H1 (cell line): ENCODE measurements at regions not wholly inside any gene's neighbourhood (a gene's known extent, or its start where the extent isn't known, plus 50 kb on each side); places are given as distances from the start of the nearest gene placed in this dataset.

ENCODE experiments used
- CTCF ChIA-PET: fragments of 300-600 bp; sonication (Branson Sonifier 250); formaldehyde crosslinking; loops from one replicate; lab custom pipeline; 2021; ENCODE audit not compliant: partially characterized antibody; lab: Charles Lee
- POLR2A ChIA-PET: fragments of 300-600 bp; sonication (Branson Sonifier 250); formaldehyde crosslinking; loops from one replicate; lab custom pipeline; 2021; ENCODE audit warnings: inconsistent platforms; ENCODE audit not compliant: partially characterized antibody; lab: Charles Lee
- DNase-seq, 2 experiments: peaks; one replicate each; pipeline versions ENCODE4 v3.0.0 to v3.0.0-alpha.2; 2010 to 2022; ENCODE audit warnings: low spot score in 2 of 2, low read depth in 1 of 2, mixed read lengths in 1 of 2
- FAIRE-seq: peaks from 2 replicates; lab custom pipeline; 2011; peaks lifted over from hg19 to GRCh38; lab: Jason Lieb, UNC
- H2AFZ ChIP-seq: 2 replicates; pipeline ENCODE4 v1.8.1; 2012; ENCODE audit warnings: low read length, inconsistent platforms
- H2AK5ac ChIP-seq: 2 replicates; pipeline ENCODE4 v1.6.1; 2013; ENCODE audit warnings: low read depth, low read length
- H2BK120ac ChIP-seq: replicated peaks from 2 replicates; pipeline ENCODE3; 2013; ENCODE audit warnings: low read depth, low read length, inconsistent platforms
- H2BK12ac ChIP-seq: 2 replicates; pipeline ENCODE4 v1.6.1; 2013; ENCODE audit warnings: low read depth, low read length
- H2BK15ac ChIP-seq: 2 replicates; pipeline ENCODE4 v1.6.1; 2013; ENCODE audit warnings: low read length
- H2BK20ac ChIP-seq: 2 replicates; pipeline ENCODE4 v1.6.1; 2013; ENCODE audit warnings: low read length
- H2BK5ac ChIP-seq: 2 replicates; pipeline ENCODE4 v1.6.1; 2013; ENCODE audit warnings: low read depth, low read length
- H3K14ac ChIP-seq: 2 replicates; pipeline ENCODE4 v1.6.1; 2013; ENCODE audit warnings: inconsistent platforms; ENCODE audit not compliant: insufficient read length
- H3K18ac ChIP-seq: 2 replicates; pipeline ENCODE4 v1.6.1; 2013; ENCODE audit warnings: low read length; ENCODE audit errors: extremely low read depth
- H3K23ac ChIP-seq: 2 replicates; pipeline ENCODE4 v1.6.1; 2013; ENCODE audit warnings: inconsistent platforms; ENCODE audit not compliant: insufficient read length
- H3K23me2 ChIP-seq: 2 replicates; pipeline ENCODE4 v1.6.1; 2013; ENCODE audit warnings: low read depth, low read length
- H3K27ac ChIP-seq: 2 replicates; pipeline ENCODE4 v1.6.1; 2011; ENCODE audit warnings: low read depth, low read length, inconsistent platforms
- H3K27me3 ChIP-seq, 4 experiments: replicated peaks in 1 of 4; 1 replicate in 1 of 4; 2 replicates in 3 of 4; pipeline versions ENCODE4 v1.6.1 to v1.8.1; 2011 to 2013; ENCODE audit warnings: low read length in 3 of 4, mild to moderate bottlenecking in 3 of 4, inconsistent platforms in 2 of 4, mixed read lengths in 2 of 4, moderate library complexity in 1 of 4; ENCODE audit not compliant: control insufficient read depth in 3 of 4, insufficient read depth in 3 of 4; ENCODE audit errors: extremely low read depth in 1 of 4
- H3K36me3 ChIP-seq, 4 experiments: 2 replicates each; pipeline versions ENCODE4 v1.6.1 to v1.8.1; 2011 to 2013; ENCODE audit warnings: mild to moderate bottlenecking in 4 of 4, low read length in 3 of 4, moderate library complexity in 2 of 4, control low read depth in 1 of 4, inconsistent platforms in 1 of 4; ENCODE audit not compliant: insufficient read depth in 4 of 4, control insufficient read depth in 2 of 4
- H3K4ac ChIP-seq: replicated peaks from 2 replicates; pipeline ENCODE3; 2013; ENCODE audit warnings: low read length, low read depth, mixed read lengths, inconsistent platforms; ENCODE audit not compliant: insufficient read length
- H3K4me1 ChIP-seq, 4 experiments: replicated peaks in 1 of 4; 1 replicate in 1 of 4; 2 replicates in 3 of 4; pipeline versions ENCODE4 v1.6.1 to v1.8.1; 2011 to 2013; ENCODE audit warnings: low read length in 3 of 4, inconsistent platforms in 2 of 4, mixed read lengths in 1 of 4; ENCODE audit not compliant: insufficient read depth in 4 of 4, control insufficient read depth in 3 of 4
- H3K4me2 ChIP-seq, 2 experiments: 2 replicates each; pipeline versions ENCODE4 v1.6.1 to v1.8.1; 2011 to 2013; ENCODE audit warnings: low read depth in 2 of 2, low read length in 2 of 2, control low read depth in 1 of 2, inconsistent platforms in 1 of 2, mild to moderate bottlenecking in 1 of 2; ENCODE audit not compliant: insufficient read depth in 1 of 2
- H3K4me3 ChIP-seq, 4 experiments: fragments of 200-600, 300-600 bp in 1 of 4; sonication (generic), shearing (Covaris generic), sonication (Bioruptor Twin) in 1 of 4; 2 replicates each; pipeline versions ENCODE4 v1.5.1 to v1.8.1; 2011 to 2016; ENCODE audit warnings: low read length in 4 of 4, low read depth in 3 of 4, control low read depth in 2 of 4, inconsistent platforms in 2 of 4, mild to moderate bottlenecking in 2 of 4, mixed read lengths in 1 of 4, moderate library complexity in 1 of 4; ENCODE audit not compliant: insufficient read depth in 2 of 4; ENCODE audit errors: extremely low read depth in 1 of 4
- H3K56ac ChIP-seq: replicated peaks from 2 replicates; pipeline ENCODE3; 2013; ENCODE audit warnings: low read depth, mild to moderate bottlenecking, mixed read lengths, low read length, inconsistent platforms; ENCODE audit not compliant: insufficient read length
- H3K79me1 ChIP-seq: 2 replicates; pipeline ENCODE4 v1.6.1; 2013; ENCODE audit warnings: low read depth, low read length, control low read depth
- H3K79me2 ChIP-seq, 2 experiments: 2 replicates each; pipeline versions ENCODE4 v1.6.1 to v1.8.1; 2012 to 2013; ENCODE audit warnings: low read length in 2 of 2, mild to moderate bottlenecking in 2 of 2, inconsistent platforms in 1 of 2; ENCODE audit not compliant: insufficient read depth in 2 of 2, control insufficient read depth in 1 of 2
- H3K9ac ChIP-seq, 4 experiments: replicated peaks in 1 of 4; 1 replicate in 1 of 4; 2 replicates in 3 of 4; pipeline versions ENCODE4 v1.6.1 to v1.8.1; 2011 to 2013; ENCODE audit warnings: low read depth in 3 of 4, low read length in 3 of 4, control low read depth in 2 of 4, mild to moderate bottlenecking in 2 of 4, moderate library complexity in 2 of 4, inconsistent platforms in 1 of 4; ENCODE audit errors: extremely low read depth in 1 of 4
- H3K9me3 ChIP-seq, 2 experiments: 2 replicates each; pipeline versions ENCODE4 v1.6.1 to v1.8.1; 2012 to 2013; ENCODE audit warnings: mild to moderate bottlenecking in 2 of 2, moderate library complexity in 2 of 2, control low read depth in 1 of 2, inconsistent platforms in 1 of 2, low read depth in 1 of 2, low read length in 1 of 2, mixed read lengths in 1 of 2; ENCODE audit not compliant: insufficient read depth in 2 of 2
- H4K20me1 ChIP-seq, 2 experiments: replicated peaks in 1 of 2; 2 replicates each; pipeline versions ENCODE3 to v1.8.1; 2011 to 2013; ENCODE audit warnings: inconsistent platforms in 2 of 2, low read length in 2 of 2, mild to moderate bottlenecking in 1 of 2; ENCODE audit not compliant: insufficient read depth in 2 of 2, control insufficient read depth in 1 of 2
- H4K5ac ChIP-seq: 2 replicates; pipeline ENCODE4 v1.6.1; 2013; ENCODE audit warnings: low read length, low read depth, mixed read lengths, inconsistent platforms; ENCODE audit not compliant: insufficient read length
- H4K8ac ChIP-seq: 2 replicates; pipeline ENCODE4 v1.8.0; 2013; ENCODE audit warnings: mild to moderate bottlenecking, moderate library complexity, low read length, inconsistent platforms; ENCODE audit not compliant: insufficient read depth; ENCODE audit errors: extremely low read depth
- H4K91ac ChIP-seq: replicated peaks from 2 replicates; pipeline ENCODE3; 2013; ENCODE audit warnings: low read length, mixed read lengths, inconsistent platforms; ENCODE audit not compliant: insufficient read length
- BACH1 ChIP-seq: IDR thresholded peaks from 2 replicates; pipeline ENCODE4 v1.6.1; 2012; ENCODE audit warnings: low read length, improper control_type of control experiment
- CHD1 ChIP-seq: IDR thresholded peaks from 2 replicates; pipeline ENCODE4 v1.6.1; 2012; ENCODE audit warnings: low read depth, low read length, improper control_type of control experiment
- KDM1A ChIP-seq: fragments of 200-600, 300-600 bp; sonication (generic); IDR thresholded peaks from 2 replicates; pipeline ENCODE4 v1.7.1; 2016; ENCODE audit warnings: mild to moderate bottlenecking, low read length, borderline replicate concordance
- KDM5A ChIP-seq: fragments of 200-600 bp; IDR thresholded peaks from 2 replicates; pipeline ENCODE4 v1.7.1; 2012; ENCODE audit warnings: mild to moderate bottlenecking, low read length, inconsistent platforms, mixed read lengths
- MAFK ChIP-seq: IDR thresholded peaks from 2 replicates; pipeline ENCODE4 v1.6.1; 2012; ENCODE audit warnings: low read depth, mild to moderate bottlenecking, improper control_type of control experiment, low read length
- POLR2AphosphoS5 ChIP-seq: IDR thresholded peaks from 2 replicates; pipeline ENCODE4 v1.6.1; 2011; ENCODE audit warnings: low read depth, low read length
- RBBP5 ChIP-seq: IDR thresholded peaks from 2 replicates; pipeline ENCODE4 v1.7.1; 2012; ENCODE audit warnings: low read depth, mild to moderate bottlenecking, inconsistent platforms, low read length, moderate library complexity, borderline replicate concordance
- RNF2 ChIP-seq: fragments of 200-900, 300-1000 bp; sonication (generic); IDR thresholded peaks from 2 replicates; pipeline ENCODE4 v1.7.1; 2016; ENCODE audit warnings: borderline replicate concordance, low read depth, mild to moderate bottlenecking, antibody characterized with exemption, low read length; ENCODE audit not compliant: poor library complexity, severe bottlenecking; ENCODE audit errors: missing control alignments
- RXRA ChIP-seq: IDR thresholded peaks from 2 replicates; pipeline ENCODE4 v1.6.1; 2011; ENCODE audit warnings: low read depth, mild to moderate bottlenecking, low read length, moderate library complexity; ENCODE audit not compliant: insufficient read depth
- SIN3A ChIP-seq, 2 experiments: IDR thresholded peaks in 1 of 2; conservative IDR thresholded peaks in 1 of 2; 2 replicates each; pipeline ENCODE4 v1.6.1; 2011 to 2012; ENCODE audit warnings: low read length in 2 of 2, improper control_type of control experiment in 1 of 2, low read depth in 1 of 2, mild to moderate bottlenecking in 1 of 2
- SP4 ChIP-seq: IDR thresholded peaks from 2 replicates; pipeline ENCODE4 v1.6.1; 2012; ENCODE audit warnings: low read length, inconsistent platforms
- TEAD4 ChIP-seq: IDR thresholded peaks from 2 replicates; pipeline ENCODE4 v1.6.1; 2012; ENCODE audit warnings: low read depth, low read length, inconsistent platforms, mixed read lengths
- WGBS, 2 experiments: shearing (Covaris generic) in 1 of 2; methylation state at CpG; one replicate each; pipeline versions ENCODE4 v1.1.6 to v1.1.7; 2013 to 2015; ENCODE audit warnings: low lambda C conversion rate in 2 of 2, mixed read lengths in 2 of 2, inconsistent platforms in 1 of 2, low coverage in 1 of 2, missing lambda C conversion rate in 1 of 2; ENCODE audit not compliant: insufficient replicate concordance in 2 of 2, insufficient coverage in 1 of 2, insufficient read length in 1 of 2; ENCODE audit errors: extremely low coverage in 1 of 2, missing lambda C conversion rate in 1 of 2; 5-methylcytosine and 5-hydroxymethylcytosine counted together
- TF ChIP-seq, protein P1 (sequence below): IDR thresholded peaks from 2 replicates; pipeline ENCODE4 v1.6.1; 2011; ENCODE audit warnings: low read depth, mild to moderate bottlenecking, low read length; ENCODE audit not compliant: insufficient read depth

DNA sequence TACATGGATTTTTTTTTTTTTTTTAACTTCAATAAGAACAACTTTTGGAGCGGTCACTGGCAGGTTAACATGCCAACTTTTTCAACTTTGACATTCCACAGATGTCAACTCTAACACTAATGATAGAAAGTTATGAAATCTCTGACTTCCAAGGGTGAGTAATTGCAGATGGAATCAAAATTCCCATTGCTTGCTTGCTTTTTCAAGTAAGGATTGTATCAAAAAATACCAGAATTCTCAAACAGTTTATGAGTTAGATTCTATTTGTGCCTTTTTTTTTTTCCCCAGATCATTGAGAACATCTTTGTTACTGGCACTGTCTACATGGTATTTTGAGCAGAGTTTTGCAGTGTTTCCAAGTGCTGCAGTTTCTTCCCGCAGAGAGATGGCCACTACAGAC, 50.3 kb upstream of the OTUD4 start:
- H4K5ac ChIP-seq: no peak overlapping the region
- no peak overlapping the region for H3K4me3 ChIP-seq
- H4K91ac ChIP-seq: no peak overlapping the region
- TF ChIP-seq SP4: no peak
- TF ChIP-seq RBBP5: no peak
- no peak for TF ChIP-seq KDM5A
- TF ChIP-seq CHD1: no peak
- no peak for TF ChIP-seq POLR2AphosphoS5
- no peak for TF ChIP-seq TEAD4
- TF ChIP-seq, protein P1, sequence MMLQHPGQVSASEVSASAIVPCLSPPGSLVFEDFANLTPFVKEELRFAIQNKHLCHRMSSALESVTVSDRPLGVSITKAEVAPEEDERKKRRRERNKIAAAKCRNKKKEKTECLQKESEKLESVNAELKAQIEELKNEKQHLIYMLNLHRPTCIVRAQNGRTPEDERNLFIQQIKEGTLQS: no peak
- TF ChIP-seq KDM1A: no peak
- no peak for TF ChIP-seq BACH1
- no peak for TF ChIP-seq RNF2
- no peak for TF ChIP-seq SIN3A (conservative IDR thresholded peaks at IDR 0.05 in 1 of 2, IDR thresholded peaks at IDR 0.05 in 1 of 2; ENCODE audit: low read depth in 1 of 2, low read length in 2 of 2)
- no peak for TF ChIP-seq MAFK
- TF ChIP-seq RXRA: no peak
- ChIA-PET CTCF (interaction anchor here (1.3 kb wide), 1 partner anchor 326 kb away, joined by 4 read pairs; no protein-coding TSS in a partner anchor), POLR2A (no interaction called here)
- no peak overlapping the region for H3K14ac ChIP-seq
- no peak overlapping the region for H2BK15ac ChIP-seq
- H2BK12ac ChIP-seq: no peak overlapping the region
- H3K4me1 ChIP-seq: no peaks in the 10 kb centered on the region
- no peaks in the 10 kb centered on the region for H3K23me2 ChIP-seq
- H2BK5ac ChIP-seq: no peak overlapping the region
- no peak for FAIRE-seq
- H3K4me2 ChIP-seq: no peak overlapping the region
- no peak overlapping the region for H3K27ac ChIP-seq
- no peak overlapping the region for H3K9ac ChIP-seq
- no peak for DNase-seq
- WGBS, 2 experiments: 91% methylated on average over 2 of the region's 2 CpGs; no CpG with 5 or more reads in 1 of the 2 experiments
- no peak overlapping the region for H2AK5ac ChIP-seq
- H2AFZ ChIP-seq: no peak overlapping the region
- no peaks in the 10 kb centered on the region for H3K79me2 ChIP-seq
- H4K8ac ChIP-seq: no peak overlapping the region
- no peak overlapping the region for H2BK120ac ChIP-seq
- no peak overlapping the region for H2BK20ac ChIP-seq
- no peak overlapping the region for H3K18ac ChIP-seq
- H3K4ac ChIP-seq: no peak overlapping the region
- H3K9me3 ChIP-seq: no peaks in the 10 kb centered on the region
- no peaks in the 10 kb centered on the region for H3K79me1 ChIP-seq
- H3K27me3 ChIP-seq: no peaks in the 10 kb centered on the region
- H3K36me3 ChIP-seq: no peaks in the 10 kb centered on the region
- H3K23ac ChIP-seq: no peak overlapping the region
- no peak overlapping the region for H3K56ac ChIP-seq
- no peaks in the 10 kb centered on the region for H4K20me1 ChIP-seq
